HG02970 (cell line): ENCODE measurements at regions not wholly inside any gene's neighbourhood (a gene's known extent, or its start where the extent isn't known, plus 50 kb on each side); places are given as distances from the start of the nearest gene placed in this dataset.

Experiments used
- ATAC-seq: cut with Tn5 transposase; IDR thresholded peaks from one replicate; pipeline ENCODE4 v1.9.1; 2021; ENCODE audit warnings: mild to moderate bottlenecking, moderate library complexity, moderate number of reproducible peaks; ENCODE audit not compliant: unreplicated experiment, low FRiP score

GRCh38 chr11:15610881-15611280 is 496.2 kb downstream of the INSC start:
- ATAC-seq = no peak

- ATAC-seq = no peak
Measured at GRCh38 chr11:15613251-15613650, 498.5 kb downstream of the INSC start.

GRCh38 chr11:15613789-15614188 is 499.1 kb downstream of the INSC start:
- no peak for ATAC-seq

GRCh38 chr11:15615398-15616096 is 500.8 kb downstream of the INSC start:
- ATAC-seq = no peak

- ATAC-seq = no peak
Measured at GRCh38 chr11:15616130-15617105, 501.7 kb downstream of the INSC start.

GRCh38 chr11:15617126-15617525 is 502.4 kb downstream of the INSC start:
- no peak for ATAC-seq

- ATAC-seq = no peak
Measured at GRCh38 chr11:15618583-15619032, 503.9 kb downstream of the INSC start.

- no peak for ATAC-seq
Measured at GRCh38 chr11:15621565-15621964, 506.8 kb downstream of the INSC start.

- ATAC-seq = no peak
Measured at GRCh38 chr11:15622231-15622890, 507.6 kb downstream of the INSC start.

- ATAC-seq = no peak
Measured at GRCh38 chr11:15624701-15625100, 510.0 kb downstream of the INSC start.

GRCh38 chr11:15625691-15626090 is 511.0 kb downstream of the INSC start:
- ATAC-seq = no peak

- ATAC-seq = no peak
Measured at GRCh38 chr11:15627560-15627959, 512.8 kb downstream of the INSC start.

- no peak for ATAC-seq
Measured at GRCh38 chr11:15629690-15630321, 515.1 kb downstream of the INSC start.

- ATAC-seq = no peak
Measured at GRCh38 chr11:15630896-15631295, 516.2 kb downstream of the INSC start.

- no peak for ATAC-seq
Measured at GRCh38 chr11:15635521-15635920, 520.8 kb downstream of the INSC start.

- ATAC-seq = no peak
Measured at GRCh38 chr11:15636521-15637089, 521.9 kb downstream of the INSC start.

- no peak for ATAC-seq
Measured at GRCh38 chr11:15638386-15638787, 523.7 kb downstream of the INSC start.

- no peak for ATAC-seq
Measured at GRCh38 chr11:15640318-15640717, 525.6 kb downstream of the INSC start.

- no peak for ATAC-seq
Measured at GRCh38 chr11:15641271-15642045, 526.7 kb downstream of the INSC start.
